Activated CD4-positive, alpha-beta T cell treated with anti-CD3 and anti-CD28 coated beads, Interleukin-2, amount 50 U/mL, for 48 hours (primary cell): ENCODE measurements at regions not wholly inside any gene's neighbourhood (a gene's known extent, or its start where the extent isn't known, plus 50 kb on each side); places are given as distances from the start of the nearest gene placed in this dataset.
"Not testable (repeated sequence)": the region's sequence is repeated elsewhere in the genome, so short reads cannot be mapped to it uniquely, and the experiment has no call there.

Experiments
- DNase-seq, 2 experiments: peaks; one replicate each; pipeline ENCODE4 v3.0.0-alpha.2; 2020

- DNase-seq: no peak
These were observed 2638.2 kb downstream of the PCDH9 start for GRCh38 chr13:64591971-64592370.

- DNase-seq: no peak
These were observed 2650.8 kb downstream of the PCDH9 start for GRCh38 chr13:64579331-64579730.

GRCh38 chr13:64568748-64569147, 2661.4 kb downstream of the PCDH9 start:
- DNase-seq: no peak

- not testable (repeated sequence) for DNase-seq
These were observed 2672.1 kb downstream of the PCDH9 start for GRCh38 chr13:64558031-64558430.

- no peak for DNase-seq
These were observed 2673.8 kb downstream of the PCDH9 start for GRCh38 chr13:64556376-64556775.

GRCh38 chr13:64553411-64554129, 2676.6 kb downstream of the PCDH9 start:
- DNase-seq: no peak

- DNase-seq: no peak
These were observed 2678.4 kb downstream of the PCDH9 start for GRCh38 chr13:64551755-64552154.

GRCh38 chr13:64546371-64546770, 2683.8 kb downstream of the PCDH9 start:
- DNase-seq: no peak

GRCh38 chr13:64540976-64541375, 2689.2 kb downstream of the PCDH9 start:
- no peak for DNase-seq

- DNase-seq: no peak
These were observed 2689.7 kb downstream of the PCDH9 start for GRCh38 chr13:64540468-64540867.

GRCh38 chr13:64538711-64539110, 2691.4 kb downstream of the PCDH9 start:
- DNase-seq: no peak

GRCh38 chr13:64534302-64534701, 2695.8 kb downstream of the PCDH9 start:
- DNase-seq: no peak

GRCh38 chr13:64531400-64531799, 2698.7 kb downstream of the PCDH9 start:
- no peak for DNase-seq

- DNase-seq: no peak
These were observed 2700.2 kb downstream of the PCDH9 start for GRCh38 chr13:64529874-64530485.

GRCh38 chr13:64528838-64529237, 2701.3 kb downstream of the PCDH9 start:
- DNase-seq: no peak

- DNase-seq: no peak
These were observed 2702.6 kb downstream of the PCDH9 start for GRCh38 chr13:64527561-64527960.

GRCh38 chr13:64525687-64526086, 2704.4 kb downstream of the PCDH9 start:
- no peak for DNase-seq

GRCh38 chr13:64510747-64511146, 2719.4 kb downstream of the PCDH9 start:
- no peak for DNase-seq

- no peak for DNase-seq
These were observed 2723.9 kb downstream of the PCDH9 start for GRCh38 chr13:64506246-64506645.

GRCh38 chr13:64505336-64505910, 2724.7 kb downstream of the PCDH9 start:
- no peak for DNase-seq

- DNase-seq: no peak
These were observed 2741.4 kb downstream of the PCDH9 start for GRCh38 chr13:64488731-64489130.

- no peak for DNase-seq
These were observed 2747.8 kb downstream of the PCDH9 start for GRCh38 chr13:64482373-64482772.

GRCh38 chr13:64480672-64481071, 2749.5 kb downstream of the PCDH9 start:
- DNase-seq: no peak

- DNase-seq: no peak
These were observed 2749.9 kb downstream of the PCDH9 start for GRCh38 chr13:64480211-64480610.
